Stimulated activated naive CD8-positive, alpha-beta T cell treated with anti-CD3 and anti-CD28 coated beads, Interleukin-15, Interleukin-2, amounts not matched to agents 100 U/mL and 50 U/mL, for 24 hours (primary cell): ENCODE measurements at regions not wholly inside any gene's neighbourhood (a gene's known extent, or its start where the extent isn't known, plus 50 kb on each side); places are given as distances from the start of the nearest gene placed in this dataset.
"Not testable (repeated sequence)": the region's sequence is repeated elsewhere in the genome, so short reads cannot be mapped to it uniquely, and the experiment has no call there.

Source experiments
- ATAC-seq: fragments of 150-1000 bp; cut with Tn5 transposase; one replicate; pipeline ENCODE4 v1.10.0; 2021
- DNase-seq: peaks from one replicate; pipeline ENCODE4 v3.0.0; 2021

DNA sequence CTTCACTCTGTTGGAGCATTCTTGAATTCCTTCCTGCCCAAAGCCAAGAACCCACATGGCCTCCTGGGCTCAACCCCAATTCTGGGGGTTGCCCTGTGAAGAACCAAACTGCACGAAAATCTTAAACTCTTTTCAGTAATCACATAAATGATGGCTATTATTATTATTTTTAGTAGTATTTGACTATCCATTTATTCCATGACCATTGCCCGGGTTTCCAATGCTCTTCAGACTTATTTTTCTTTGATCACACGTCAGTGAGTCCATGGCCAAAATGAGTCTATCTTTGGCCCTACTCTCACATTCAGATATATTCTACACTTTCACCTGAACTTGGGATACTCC lies 185.9 kb downstream of the AVL9 start:
- DNase-seq (no peak), ATAC-seq (no peak)

DNA sequence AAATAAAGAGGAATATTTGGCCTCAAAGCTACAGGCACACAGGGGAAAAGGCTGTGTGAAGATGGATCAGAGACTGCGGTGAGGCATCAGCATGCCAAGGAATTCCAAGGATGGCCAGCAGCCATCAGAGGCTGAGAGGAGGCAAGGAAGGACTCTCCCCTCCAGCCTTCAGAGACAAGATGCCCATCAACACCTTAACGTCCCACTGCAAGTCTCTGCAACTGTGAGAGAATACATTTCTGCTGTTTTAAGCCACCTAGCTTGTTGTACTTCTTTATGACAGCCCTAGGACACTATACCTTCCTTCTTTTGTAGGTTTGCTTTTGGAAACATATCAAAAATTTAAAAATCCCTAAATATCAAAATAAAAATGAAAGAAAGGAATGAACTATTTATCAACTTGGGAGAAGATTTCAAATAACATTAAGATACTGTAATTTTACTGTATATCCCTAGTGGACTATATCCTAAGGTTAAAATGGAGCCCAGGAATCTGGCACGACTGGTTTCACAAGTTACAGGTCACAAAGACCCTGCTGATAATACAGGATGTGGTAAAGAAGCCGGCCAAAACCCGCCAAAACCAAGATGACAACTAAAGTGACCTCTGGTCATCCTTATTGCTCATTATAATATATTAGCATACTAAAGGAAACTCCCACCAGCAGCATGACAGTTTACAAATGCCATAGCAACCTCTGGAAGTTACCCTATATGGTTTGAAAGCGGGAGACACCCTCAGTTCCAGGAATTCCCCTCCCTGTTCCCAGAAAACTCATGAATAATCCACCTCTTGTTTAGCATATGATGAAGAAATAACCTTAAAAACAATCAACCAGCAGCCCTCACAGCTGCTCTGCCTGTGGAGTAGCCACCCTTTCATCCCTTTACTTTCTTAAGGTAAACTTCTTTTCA lies 185.2 kb downstream of the AVL9 start:
- no peak for DNase-seq
- no peak for ATAC-seq

DNA sequence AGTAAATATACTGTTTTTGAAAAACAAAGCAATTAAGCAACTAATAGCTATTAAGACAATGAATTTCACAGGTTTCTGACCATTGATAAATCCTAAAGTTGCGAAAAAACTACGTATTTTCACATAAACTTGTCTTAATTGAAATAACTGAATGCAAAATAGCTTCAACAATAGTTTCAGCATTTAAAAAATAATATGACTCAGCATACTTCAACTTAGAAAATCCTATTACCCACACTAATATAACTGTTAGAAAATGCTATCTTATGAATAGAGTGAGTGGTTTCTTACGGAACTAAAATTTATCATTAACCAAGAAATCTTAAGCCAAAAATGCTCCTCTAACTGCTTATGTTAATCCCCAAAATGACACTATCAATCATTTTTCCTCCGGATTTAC lies 183.9 kb downstream of the AVL9 start:
- ATAC-seq, result no peak
- DNase-seq, result no peak

DNA sequence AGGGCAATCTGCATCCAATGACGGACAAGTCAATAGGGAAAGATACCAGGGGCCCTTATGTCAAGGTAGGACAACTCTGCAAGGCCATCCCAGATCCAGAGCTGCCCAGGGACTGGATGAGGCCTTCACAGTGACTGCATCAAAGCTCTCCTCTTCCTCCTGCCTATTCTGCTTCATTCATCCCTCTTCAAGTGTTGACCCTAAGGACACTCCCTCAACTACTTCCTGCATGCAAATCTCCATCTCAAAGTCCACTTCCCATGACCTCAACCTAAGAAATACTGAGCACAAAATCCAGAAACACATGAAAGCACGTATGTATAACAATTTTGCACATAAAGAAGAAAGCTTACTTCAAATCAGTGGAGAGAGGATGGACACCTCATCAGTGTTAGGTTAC lies 182.3 kb downstream of the AVL9 start:
- ATAC-seq, result no peak

DNA sequence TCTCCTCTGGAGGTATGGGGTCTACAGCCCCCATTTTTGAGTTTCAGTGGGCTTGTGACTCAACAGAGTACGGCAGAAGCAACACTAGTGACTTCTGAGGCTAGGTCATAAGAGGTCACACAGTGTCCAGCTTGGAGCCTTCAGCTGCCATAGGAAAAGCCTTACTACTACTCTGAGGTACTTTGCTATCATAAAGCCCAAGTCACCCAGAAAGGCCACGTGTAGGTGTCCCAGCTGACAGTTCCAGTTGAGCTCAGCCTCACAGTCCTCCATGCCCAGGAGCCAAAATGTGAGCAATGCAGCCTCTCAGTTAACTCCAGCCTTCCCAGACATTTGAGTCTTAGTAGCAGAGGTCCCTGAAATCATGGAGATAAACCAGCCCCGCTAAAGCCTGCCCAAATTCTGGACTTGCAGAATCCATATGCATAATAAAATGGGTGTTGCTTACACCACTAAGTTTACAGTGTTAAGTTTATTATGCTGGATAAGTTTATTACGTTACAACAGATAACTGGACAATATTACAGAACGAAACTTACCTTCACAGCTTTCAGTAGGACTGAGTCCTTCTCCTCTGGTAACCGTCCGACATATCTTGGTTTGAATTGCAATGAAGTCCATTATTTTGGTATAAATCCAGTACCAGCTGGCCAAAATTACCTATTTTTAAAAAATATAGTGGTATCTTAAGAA lies 181.1 kb downstream of the AVL9 start:
- no peak for DNase-seq

More for the DNA sequence above, 182.3 kb downstream of the AVL9 start:
- DNase-seq, result no peak

DNA sequence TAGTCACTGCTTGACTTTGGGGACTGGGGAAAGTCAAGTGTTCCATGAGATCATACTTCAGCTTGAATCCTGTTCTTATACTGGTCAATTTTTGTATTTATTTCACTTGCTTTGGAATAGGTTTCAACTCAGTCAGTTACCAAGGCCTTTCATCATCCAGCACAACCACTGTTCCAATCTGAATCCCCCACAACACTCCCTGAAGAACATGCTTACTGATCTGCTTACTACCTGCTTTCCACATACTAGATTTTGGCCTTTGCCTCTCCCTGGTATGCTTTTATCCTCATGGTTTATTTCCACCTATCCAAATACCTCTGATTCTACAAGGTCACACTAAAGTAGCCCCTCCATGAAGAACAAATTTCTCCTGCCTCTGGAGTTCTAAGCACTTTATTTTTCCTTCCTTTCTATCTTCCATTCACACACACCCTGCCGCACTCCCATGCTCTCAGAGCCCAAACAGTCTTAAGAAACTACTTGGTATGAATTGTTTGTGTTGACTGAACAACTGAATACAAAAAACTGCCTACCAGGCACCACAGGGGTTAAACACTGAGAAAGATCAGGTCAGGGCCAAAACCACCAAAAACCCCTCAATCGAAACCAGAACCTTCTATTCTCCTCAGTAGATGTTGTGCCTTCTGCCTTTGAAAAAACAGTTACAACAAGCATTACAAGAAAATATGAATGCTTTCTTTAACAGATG lies 178.1 kb downstream of the AVL9 start:
- ATAC-seq, result peak; percentile 40
- DNase-seq, result no peak

More for the DNA sequence above, 181.1 kb downstream of the AVL9 start:
- ATAC-seq, result no peak

- no peak for DNase-seq
Measured at GRCh38 chr7:32670110-32671025, 175.1 kb downstream of the AVL9 start.

GRCh38 chr7:32669173-32669870 lies 174.0 kb downstream of the AVL9 start:
- DNase-seq, ATAC-seq: not testable (repeated sequence)

More at GRCh38 chr7:32670110-32671025, 175.1 kb downstream of the AVL9 start:
- no peak for ATAC-seq

GRCh38 chr7:32668387-32669097 lies 173.3 kb downstream of the AVL9 start:
- not testable (repeated sequence) for ATAC-seq, DNase-seq

DNA sequence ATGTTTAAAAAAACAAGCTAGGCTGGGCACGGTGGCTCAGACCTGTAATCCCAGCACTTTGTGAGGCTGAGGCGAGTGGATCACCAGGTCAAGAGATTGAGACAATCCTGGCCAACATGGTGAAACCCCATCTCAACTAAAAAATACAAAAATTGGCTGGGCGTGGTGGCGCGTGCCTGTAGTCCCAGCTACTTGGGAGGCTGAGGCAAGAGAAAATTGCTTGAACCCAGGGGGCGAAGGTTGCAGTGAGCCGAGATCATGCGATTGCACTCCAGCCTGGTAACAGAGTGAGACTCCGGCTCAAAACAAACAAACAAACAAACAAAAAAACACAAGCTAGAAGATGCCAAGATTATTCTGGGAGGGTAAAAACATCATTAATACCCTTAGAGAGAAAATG lies 172.3 kb downstream of the AVL9 start:
- DNase-seq, ATAC-seq: not testable (repeated sequence)

DNA sequence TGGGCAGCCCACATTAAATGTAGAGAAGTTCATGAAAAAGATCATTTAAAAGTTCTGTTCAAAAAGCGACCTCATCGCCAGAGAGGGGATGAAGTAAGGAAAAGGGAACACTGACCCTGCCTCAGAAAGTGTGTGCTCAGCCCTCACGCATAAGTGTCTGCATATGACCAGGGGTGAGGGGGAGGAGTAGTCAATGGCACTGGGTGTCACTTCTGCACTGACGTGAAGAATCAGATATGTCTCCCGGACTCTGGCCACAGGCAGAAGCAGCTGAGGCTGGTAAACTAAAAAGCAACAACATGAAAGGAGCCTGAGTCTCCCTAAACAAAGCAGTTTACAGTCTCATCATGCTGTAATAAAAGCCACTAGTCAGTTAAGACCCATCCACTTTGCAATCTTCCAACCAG lies 168.5 kb downstream of the AVL9 start:
- ATAC-seq, result not testable (repeated sequence)

GRCh38 chr7:32662509-32662908 lies 167.2 kb downstream of the AVL9 start:
- ATAC-seq, DNase-seq: not testable (repeated sequence)

More for the DNA sequence above, 168.5 kb downstream of the AVL9 start:
- not testable (repeated sequence) for DNase-seq

GRCh38 chr7:32661929-32662328 lies 166.6 kb downstream of the AVL9 start:
- DNase-seq (no peak), ATAC-seq (no peak)

DNA sequence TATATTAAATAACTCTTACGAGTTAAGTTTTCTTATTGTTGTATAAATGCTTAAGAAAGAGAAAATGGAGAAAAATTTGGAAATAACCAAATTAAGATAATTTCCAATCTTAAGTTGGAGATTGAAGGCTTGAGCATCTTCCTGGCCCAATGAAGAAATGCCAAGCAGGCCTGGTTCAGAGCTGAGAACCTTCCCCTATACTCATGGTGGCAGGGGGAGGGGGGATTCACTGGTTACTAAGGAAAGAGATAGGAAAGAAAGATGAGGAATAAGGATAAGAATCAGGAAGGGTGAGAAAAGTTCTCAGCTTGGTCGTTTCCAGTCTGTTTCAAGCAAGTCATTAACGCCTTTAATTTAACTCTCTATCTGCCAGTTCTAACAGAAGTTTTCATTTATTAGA lies 166.2 kb downstream of the AVL9 start:
- DNase-seq (no peak), ATAC-seq (no peak)

DNA sequence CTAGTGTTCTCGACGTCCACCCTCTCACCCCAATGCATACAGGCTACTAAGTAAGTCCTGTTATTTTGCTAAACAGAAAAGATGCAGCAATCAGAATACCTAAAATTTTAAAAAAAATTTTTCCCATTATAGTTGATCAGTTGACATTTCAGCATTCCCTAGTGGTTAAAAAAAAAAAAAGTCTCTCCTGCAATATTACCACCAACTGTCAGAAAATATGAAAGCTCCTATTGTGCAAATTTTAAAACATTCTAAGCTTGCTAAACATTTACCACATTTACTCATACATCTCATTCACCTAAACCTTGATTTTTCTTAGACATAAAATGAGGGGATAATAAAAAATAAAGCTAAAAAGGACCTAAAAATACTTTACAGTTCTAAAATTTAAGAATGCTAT lies 165.6 kb downstream of the AVL9 start:
- ATAC-seq (no peak), DNase-seq (no peak)

- no peak for ATAC-seq
- no peak for DNase-seq
Measured at GRCh38 chr7:32659853-32660252, 164.6 kb downstream of the AVL9 start.

GRCh38 chr7:32658467-32658869 lies 163.2 kb downstream of the AVL9 start:
- ATAC-seq (no peak), DNase-seq (no peak)

GRCh38 chr7:32658034-32658433 lies 162.7 kb downstream of the AVL9 start:
- ATAC-seq (no peak), DNase-seq (no peak)

DNA sequence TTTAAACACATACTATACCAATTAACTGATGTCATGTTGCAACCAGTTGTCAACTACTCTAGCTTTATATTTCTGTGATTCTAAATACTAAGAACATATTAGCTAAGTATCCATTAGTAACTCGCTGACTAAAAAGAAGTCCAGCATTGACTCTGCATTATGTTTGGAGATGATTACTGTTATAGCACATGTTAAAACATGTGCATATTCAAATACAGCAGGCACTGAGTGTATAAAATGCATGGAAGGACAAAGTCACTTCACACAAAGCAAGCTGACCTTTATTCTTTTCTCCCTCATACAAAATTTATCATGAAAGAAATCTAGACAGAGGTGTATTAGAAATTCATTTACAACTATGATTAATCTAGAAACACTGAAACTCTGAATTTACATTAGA lies 159.3 kb downstream of the AVL9 start:
- not testable (repeated sequence) for ATAC-seq

GRCh38 chr7:32650356-32650755 lies 155.1 kb downstream of the AVL9 start:
- not testable (repeated sequence) for ATAC-seq, DNase-seq

More for the DNA sequence above, 159.3 kb downstream of the AVL9 start:
- not testable (repeated sequence) for DNase-seq
